HG03280 (cell line): ENCODE measurements at regions not wholly inside any gene's neighbourhood (a gene's known extent, or its start where the extent isn't known, plus 50 kb on each side); places are given as distances from the start of the nearest gene placed in this dataset.

Experiments
- ATAC-seq: cut with Tn5 transposase; IDR thresholded peaks from one replicate; pipeline ENCODE4 v1.9.1; 2021; ENCODE audit warnings: mild to moderate bottlenecking, moderate library complexity; ENCODE audit not compliant: unreplicated experiment

- ATAC-seq = no peak
Measured at GRCh38 chr1:37308031-37308960, 166.1 kb upstream of the ZC3H12A start.

- no peak for ATAC-seq
Measured at GRCh38 chr1:37309574-37309973, 164.8 kb upstream of the ZC3H12A start.

- no peak for ATAC-seq
Measured at GRCh38 chr1:37310064-37310463, 164.3 kb upstream of the ZC3H12A start.

GRCh38 chr1:37315371-37315846, 159.0 kb upstream of the ZC3H12A start:
- ATAC-seq = no peak

GRCh38 chr1:37317870-37318467, 156.4 kb upstream of the ZC3H12A start:
- ATAC-seq = no peak

- ATAC-seq = no peak
Measured at GRCh38 chr1:37318490-37318889, 155.9 kb upstream of the ZC3H12A start.

GRCh38 chr1:37319284-37319683, 155.1 kb upstream of the ZC3H12A start:
- ATAC-seq = no peak

GRCh38 chr1:37323486-37324377, 150.6 kb upstream of the ZC3H12A start:
- ATAC-seq = no peak

- ATAC-seq = no peak
Measured at GRCh38 chr1:37325010-37325409, 149.4 kb upstream of the ZC3H12A start.

- no peak for ATAC-seq
Measured at GRCh38 chr1:37325509-37326437, 148.6 kb upstream of the ZC3H12A start.

- ATAC-seq = no peak
Measured at GRCh38 chr1:37332126-37332525, 142.3 kb upstream of the ZC3H12A start.

- ATAC-seq = no peak
Measured at GRCh38 chr1:37338658-37339057, 135.7 kb upstream of the ZC3H12A start.

GRCh38 chr1:37342736-37343135, 131.6 kb upstream of the ZC3H12A start:
- no peak for ATAC-seq

- ATAC-seq = no peak
Measured at GRCh38 chr1:37347104-37347649, 127.2 kb upstream of the ZC3H12A start.

- ATAC-seq = no peak
Measured at GRCh38 chr1:37353871-37354270, 120.5 kb upstream of the ZC3H12A start.

- no peak for ATAC-seq
Measured at GRCh38 chr1:37354876-37355650, 119.3 kb upstream of the ZC3H12A start.

GRCh38 chr1:37358992-37359391, 115.4 kb upstream of the ZC3H12A start:
- no peak for ATAC-seq

- no peak for ATAC-seq
Measured at GRCh38 chr1:37360011-37360410, 114.4 kb upstream of the ZC3H12A start.
